ENCODE measurements at regions not wholly inside any gene's neighbourhood (a gene's known extent, or its start where the extent isn't known, plus 50 kb on each side); places are given as distances from the start of the nearest gene placed in this dataset.

- Histone ChIP-seq H3K4me3 (ENCODE audit: low read length in 2 of 2) (no peak overlapping the region), H3K27ac (ENCODE audit: low read depth in 1 of 2, low read length in 1 of 2) (no peak overlapping the region), H3K27me3 (ENCODE audit: control insufficient read depth in 2 of 2, insufficient read depth in 1 of 2, low read length in 1 of 2) (no peaks in the 10 kb centered on the region), H3K4me1 (ENCODE audit: control insufficient read depth in 2 of 2, insufficient read depth in 2 of 2, low read length in 2 of 2) (no peaks in the 10 kb centered on the region), H3K9me3 (ENCODE audit: control insufficient read depth in 2 of 2, insufficient read depth in 1 of 2, low read length in 1 of 2) (no peaks in the 10 kb centered on the region), H3K36me3 (ENCODE audit: control insufficient read depth in 2 of 2, insufficient read depth in 2 of 2, low read length in 1 of 2) (no peaks in the 10 kb centered on the region)
- WGBS, result 20% methylated on average over 3 of the region's 3 CpGs
- DNase-seq (ENCODE audit: low read depth in 6 of 9, low spot score in 9 of 9), result no peak
These were observed 805.6 kb upstream of the ARGLU1 start for GRCh38 chr13:107373551-107373950.

- Histone ChIP-seq H3K27ac (ENCODE audit: low read depth in 1 of 2, low read length in 1 of 2) (no peak overlapping the region), H3K27me3 (ENCODE audit: control insufficient read depth in 2 of 2, insufficient read depth in 1 of 2, low read length in 1 of 2) (no peaks in the 10 kb centered on the region), H3K4me1 (ENCODE audit: control insufficient read depth in 2 of 2, insufficient read depth in 2 of 2, low read length in 2 of 2) (no peaks in the 10 kb centered on the region), H3K4me3 (ENCODE audit: low read length in 2 of 2) (no peak overlapping the region), H3K36me3 (ENCODE audit: control insufficient read depth in 2 of 2, insufficient read depth in 2 of 2, low read length in 1 of 2) (no peaks in the 10 kb centered on the region), H3K9me3 (ENCODE audit: control insufficient read depth in 2 of 2, insufficient read depth in 1 of 2, low read length in 1 of 2) (no peaks in the 10 kb centered on the region)
- 72% methylated on average over 7 of the region's 7 CpGs for WGBS
- DNase-seq (ENCODE audit: low read depth in 6 of 9, low spot score in 9 of 9), result no peak
These were observed 802.3 kb upstream of the ARGLU1 start for GRCh38 chr13:107370015-107370785.

- H3K27me3 ChIP-seq (ENCODE audit: control insufficient read depth in 2 of 2, insufficient read depth in 1 of 2, low read length in 1 of 2), result no peaks in the 10 kb centered on the region
- no peak overlapping the region for H3K4me3 ChIP-seq (ENCODE audit: low read length in 2 of 2)
- no peak for DNase-seq (ENCODE audit: low read depth in 6 of 9, low spot score in 9 of 9)
- WGBS, result 84% methylated on average over 8 of the region's 8 CpGs
- no peak overlapping the region for H3K27ac ChIP-seq (ENCODE audit: low read depth in 1 of 2, low read length in 1 of 2)
- no peaks in the 10 kb centered on the region for H3K4me1 ChIP-seq (ENCODE audit: control insufficient read depth in 2 of 2, insufficient read depth in 2 of 2, low read length in 2 of 2)
- H3K36me3 ChIP-seq (ENCODE audit: control insufficient read depth in 2 of 2, insufficient read depth in 2 of 2, low read length in 1 of 2), result no peaks in the 10 kb centered on the region
- no peaks in the 10 kb centered on the region for H3K9me3 ChIP-seq (ENCODE audit: control insufficient read depth in 2 of 2, insufficient read depth in 1 of 2, low read length in 1 of 2)
These were observed 799.3 kb upstream of the ARGLU1 start for GRCh38 chr13:107367258-107367657.

- no peaks in the 10 kb centered on the region for H3K4me1 ChIP-seq (ENCODE audit: control insufficient read depth in 2 of 2, insufficient read depth in 2 of 2, low read length in 2 of 2)
- no peak overlapping the region for H3K27ac ChIP-seq (ENCODE audit: low read depth in 1 of 2, low read length in 1 of 2)
- H3K9me3 ChIP-seq (ENCODE audit: control insufficient read depth in 2 of 2, insufficient read depth in 1 of 2, low read length in 1 of 2), result no peaks in the 10 kb centered on the region
- 76% methylated on average over 8 of the region's 8 CpGs for WGBS
- no peaks in the 10 kb centered on the region for H3K36me3 ChIP-seq (ENCODE audit: control insufficient read depth in 2 of 2, insufficient read depth in 2 of 2, low read length in 1 of 2)
- no peak for DNase-seq (ENCODE audit: low read depth in 6 of 9, low spot score in 9 of 9)
- no peak overlapping the region for H3K4me3 ChIP-seq (ENCODE audit: low read length in 2 of 2)
- H3K27me3 ChIP-seq (ENCODE audit: control insufficient read depth in 2 of 2, insufficient read depth in 1 of 2, low read length in 1 of 2), result no peaks in the 10 kb centered on the region
These were observed 797.7 kb upstream of the ARGLU1 start for GRCh38 chr13:107365466-107366215.

GRCh38 chr13:107364658-107365057 lies 796.7 kb upstream of the ARGLU1 start:
- no peaks in the 10 kb centered on the region for H3K9me3 ChIP-seq (ENCODE audit: control insufficient read depth in 2 of 2, insufficient read depth in 1 of 2, low read length in 1 of 2)
- no peaks in the 10 kb centered on the region for H3K4me1 ChIP-seq (ENCODE audit: control insufficient read depth in 2 of 2, insufficient read depth in 2 of 2, low read length in 2 of 2)
- 90% methylated on average over 1 of the region's 1 CpG for WGBS
- no peaks in the 10 kb centered on the region for H3K27me3 ChIP-seq (ENCODE audit: control insufficient read depth in 2 of 2, insufficient read depth in 1 of 2, low read length in 1 of 2)
- H3K27ac ChIP-seq (ENCODE audit: low read depth in 1 of 2, low read length in 1 of 2), result no peak overlapping the region
- no peak overlapping the region for H3K4me3 ChIP-seq (ENCODE audit: low read length in 2 of 2)
- no peaks in the 10 kb centered on the region for H3K36me3 ChIP-seq (ENCODE audit: control insufficient read depth in 2 of 2, insufficient read depth in 2 of 2, low read length in 1 of 2)
- no peak for DNase-seq (ENCODE audit: low read depth in 6 of 9, low spot score in 9 of 9)

- H3K27me3 ChIP-seq (ENCODE audit: control insufficient read depth in 2 of 2, insufficient read depth in 1 of 2, low read length in 1 of 2), result no peaks in the 10 kb centered on the region
- no peaks in the 10 kb centered on the region for H3K36me3 ChIP-seq (ENCODE audit: control insufficient read depth in 2 of 2, insufficient read depth in 2 of 2, low read length in 1 of 2)
- no peak overlapping the region for H3K4me3 ChIP-seq (ENCODE audit: low read length in 2 of 2)
- WGBS, result 89% methylated on average over 5 of the region's 5 CpGs
- no peaks in the 10 kb centered on the region for H3K4me1 ChIP-seq (ENCODE audit: control insufficient read depth in 2 of 2, insufficient read depth in 2 of 2, low read length in 2 of 2)
- no peak overlapping the region for H3K27ac ChIP-seq (ENCODE audit: low read depth in 1 of 2, low read length in 1 of 2)
- no peaks in the 10 kb centered on the region for H3K9me3 ChIP-seq (ENCODE audit: control insufficient read depth in 2 of 2, insufficient read depth in 1 of 2, low read length in 1 of 2)
- no peak for DNase-seq (ENCODE audit: low read depth in 6 of 9, low spot score in 9 of 9)
These were observed 793.7 kb upstream of the ARGLU1 start for GRCh38 chr13:107361666-107362065.

- Histone ChIP-seq H3K4me3 (ENCODE audit: low read length in 2 of 2) (no peak overlapping the region), H3K27me3 (ENCODE audit: control insufficient read depth in 2 of 2, insufficient read depth in 1 of 2, low read length in 1 of 2) (no peaks in the 10 kb centered on the region), H3K9me3 (ENCODE audit: control insufficient read depth in 2 of 2, insufficient read depth in 1 of 2, low read length in 1 of 2) (no peaks in the 10 kb centered on the region), H3K27ac (ENCODE audit: low read depth in 1 of 2, low read length in 1 of 2) (no peak overlapping the region), H3K4me1 (ENCODE audit: control insufficient read depth in 2 of 2, insufficient read depth in 2 of 2, low read length in 2 of 2) (no peaks in the 10 kb centered on the region), H3K36me3 (ENCODE audit: control insufficient read depth in 2 of 2, insufficient read depth in 2 of 2, low read length in 1 of 2) (no peaks in the 10 kb centered on the region)
- DNase-seq (ENCODE audit: low read depth in 6 of 9, low spot score in 9 of 9), result no peak
- WGBS, result 92% methylated on average over 1 of the region's 1 CpG
These were observed 792.1 kb upstream of the ARGLU1 start for GRCh38 chr13:107360010-107360409.

- H3K27me3 ChIP-seq (ENCODE audit: control insufficient read depth in 2 of 2, insufficient read depth in 1 of 2, low read length in 1 of 2), result no peaks in the 10 kb centered on the region
- H3K36me3 ChIP-seq (ENCODE audit: control insufficient read depth in 2 of 2, insufficient read depth in 2 of 2, low read length in 1 of 2), result no peaks in the 10 kb centered on the region
- 91% methylated on average over 1 of the region's 1 CpG for WGBS
These were observed 790.9 kb upstream of the ARGLU1 start for GRCh38 chr13:107358866-107359265.

GRCh38 chr13:107351305-107351704 lies 783.4 kb upstream of the ARGLU1 start:
- Histone ChIP-seq H3K36me3 (ENCODE audit: control insufficient read depth in 2 of 2, insufficient read depth in 2 of 2, low read length in 1 of 2) (no peaks in the 10 kb centered on the region), H3K4me3 (ENCODE audit: low read length in 2 of 2) (no peak overlapping the region), H3K9me3 (ENCODE audit: control insufficient read depth in 2 of 2, insufficient read depth in 1 of 2, low read length in 1 of 2) (no peaks in the 10 kb centered on the region), H3K27me3 (ENCODE audit: control insufficient read depth in 2 of 2, insufficient read depth in 1 of 2, low read length in 1 of 2) (no peaks in the 10 kb centered on the region), H3K27ac (ENCODE audit: low read depth in 1 of 2, low read length in 1 of 2) (no peak overlapping the region), H3K4me1 (ENCODE audit: control insufficient read depth in 2 of 2, insufficient read depth in 2 of 2, low read length in 2 of 2) (no peaks in the 10 kb centered on the region)
- no peak for DNase-seq (ENCODE audit: low read depth in 6 of 9, low spot score in 9 of 9)
- WGBS, result 85% methylated on average over 8 of the region's 8 CpGs

More at GRCh38 chr13:107358866-107359265, 790.9 kb upstream of the ARGLU1 start:
- Histone ChIP-seq H3K27ac (ENCODE audit: low read depth in 1 of 2, low read length in 1 of 2) (no peak overlapping the region), H3K4me1 (ENCODE audit: control insufficient read depth in 2 of 2, insufficient read depth in 2 of 2, low read length in 2 of 2) (no peaks in the 10 kb centered on the region), H3K4me3 (ENCODE audit: low read length in 2 of 2) (no peak overlapping the region), H3K9me3 (ENCODE audit: control insufficient read depth in 2 of 2, insufficient read depth in 1 of 2, low read length in 1 of 2) (no peaks in the 10 kb centered on the region)
- no peak for DNase-seq (ENCODE audit: low read depth in 6 of 9, low spot score in 9 of 9)
